Natural killer cell (primary cell): ENCODE measurements at regions not wholly inside any gene's neighbourhood (a gene's known extent, or its start where the extent isn't known, plus 50 kb on each side); places are given as distances from the start of the nearest gene placed in this dataset.

Experiments used
- ATAC-seq, 3 donors: fragments of 150-1000 bp in 2 of 3; fragments of 200-7000 bp in 1 of 3; cut with Tn5 transposase; 1 replicate in 1 of 3; 2 replicates in 2 of 3; pipeline ENCODE4 v1.10.0; 2021; ENCODE audit warnings: mild to moderate bottlenecking in 2 of 3, moderate library complexity in 2 of 3
- DNase-seq, 2 donors: peaks; one replicate each; pipeline versions ENCODE4 v3.0.0 to v3.0.0-alpha.2; 2013 to 2021; ENCODE audit warnings: mixed read lengths in 1 of 2
- H3K27ac ChIP-seq: one replicate; pipeline ENCODE4 v1.5.1; 2013; ENCODE audit warnings: mild to moderate bottlenecking, low read length
- H3K27me3 ChIP-seq: one replicate; pipeline ENCODE4 v1.6.1; 2013; ENCODE audit warnings: low read length; ENCODE audit not compliant: control insufficient read depth, insufficient read depth
- H3K36me3 ChIP-seq: one replicate; pipeline ENCODE4 v1.6.1; 2013; ENCODE audit warnings: low read length; ENCODE audit not compliant: control insufficient read depth, insufficient read depth
- H3K4me1 ChIP-seq: one replicate; pipeline ENCODE4 v1.6.1; 2013; ENCODE audit warnings: low read length; ENCODE audit not compliant: control insufficient read depth, insufficient read depth
- H3K4me3 ChIP-seq: one replicate; pipeline ENCODE4 v1.5.1; 2013; ENCODE audit warnings: low read length
- H3K9me3 ChIP-seq: one replicate; pipeline ENCODE4 v1.6.1; 2013; ENCODE audit warnings: low read length; ENCODE audit not compliant: control insufficient read depth, insufficient read depth
- H3K27ac Mint-ChIP-seq, 2 donors: one replicate each; pipeline ENCODE4 v1.8.0; 2022; ENCODE audit warnings: mild to moderate bottlenecking in 2 of 2, mixed read lengths in 2 of 2, moderate library complexity in 1 of 2
- H3K27me3 Mint-ChIP-seq, 2 donors: one replicate each; pipeline ENCODE4 v1.8.0; 2022; ENCODE audit warnings: low read depth in 2 of 2, mixed read lengths in 2 of 2
- H3K36me3 Mint-ChIP-seq: one replicate; pipeline ENCODE4 v1.8.0; 2022; ENCODE audit warnings: mixed read lengths
- H3K4me1 Mint-ChIP-seq, 2 donors: one replicate each; pipeline ENCODE4 v1.8.0; 2022; ENCODE audit warnings: mixed read lengths in 2 of 2
- H3K4me3 Mint-ChIP-seq: one replicate; pipeline ENCODE4 v1.8.0; 2022; ENCODE audit warnings: mild to moderate bottlenecking, moderate library complexity, mixed read lengths
- H3K9me3 Mint-ChIP-seq, 2 donors: one replicate each; pipeline ENCODE4 v1.8.0; 2022; ENCODE audit warnings: mixed read lengths in 2 of 2
- WGBS: methylation state at CpG from one replicate; pipeline ENCODE4 v1.1.7; 2013; ENCODE audit warnings: missing lambda C conversion rate; ENCODE audit not compliant: insufficient coverage; 5-methylcytosine and 5-hydroxymethylcytosine counted together
- intact Hi-C: fragments of 100-400 bp; cut with micrococcal nuclease; formaldehyde crosslinking; loops from one replicate; pipeline ENCODE4 v1.14.2; 2022
- TF ChIP-seq, protein P1 (sequence below): fragments of 200-600 bp; IDR thresholded peaks from one replicate; pipeline ENCODE4 v1.8.0; 2022; ENCODE audit warnings: antibody characterized with exemption

DNA sequence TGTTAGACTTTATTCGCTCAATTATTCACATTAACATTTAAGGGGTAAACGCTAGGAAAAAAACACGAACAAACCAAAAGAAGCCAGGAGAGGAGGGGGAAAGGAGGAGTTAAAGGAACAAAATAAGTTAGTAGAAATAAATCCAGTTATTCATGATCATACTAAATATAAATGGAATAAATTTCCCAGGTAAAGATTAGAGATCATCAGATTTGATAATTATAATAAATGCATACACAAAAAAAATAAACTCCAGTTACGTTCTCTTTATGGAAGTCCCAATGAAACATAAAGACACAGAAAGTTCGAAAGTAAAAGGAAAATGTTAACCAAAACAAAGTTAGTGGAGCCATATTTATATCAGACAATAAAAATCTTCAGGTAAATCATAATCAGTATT lies 568.7 kb upstream of the NOX3 start:
- H3K9me3 ChIP-seq: no peaks in the 10 kb centered on the region
- WGBS: no CpG with 5 or more reads among the region's 5 CpGs
- no peak for ATAC-seq
- no peak overlapping the region for H3K4me3 Mint-ChIP-seq
- no peak overlapping the region for H3K27ac ChIP-seq
- H3K27me3 ChIP-seq: no peaks in the 10 kb centered on the region
- intact Hi-C loops: no loop called here
- H3K9me3 Mint-ChIP-seq: peaks cover 13 to 21% of the 10 kb centered on the region in 2 donors
- no peaks in the 10 kb centered on the region for H3K36me3 ChIP-seq
- no peaks in the 10 kb centered on the region for H3K27me3 Mint-ChIP-seq
- peaks cover 0 to 5% of the 10 kb centered on the region in 2 donors for H3K4me1 Mint-ChIP-seq
- no peak overlapping the region for H3K4me3 ChIP-seq
- no peaks in the 10 kb centered on the region for H3K36me3 Mint-ChIP-seq
- no peak for DNase-seq
- no peaks in the 10 kb centered on the region for H3K4me1 ChIP-seq
- TF ChIP-seq, protein P1, sequence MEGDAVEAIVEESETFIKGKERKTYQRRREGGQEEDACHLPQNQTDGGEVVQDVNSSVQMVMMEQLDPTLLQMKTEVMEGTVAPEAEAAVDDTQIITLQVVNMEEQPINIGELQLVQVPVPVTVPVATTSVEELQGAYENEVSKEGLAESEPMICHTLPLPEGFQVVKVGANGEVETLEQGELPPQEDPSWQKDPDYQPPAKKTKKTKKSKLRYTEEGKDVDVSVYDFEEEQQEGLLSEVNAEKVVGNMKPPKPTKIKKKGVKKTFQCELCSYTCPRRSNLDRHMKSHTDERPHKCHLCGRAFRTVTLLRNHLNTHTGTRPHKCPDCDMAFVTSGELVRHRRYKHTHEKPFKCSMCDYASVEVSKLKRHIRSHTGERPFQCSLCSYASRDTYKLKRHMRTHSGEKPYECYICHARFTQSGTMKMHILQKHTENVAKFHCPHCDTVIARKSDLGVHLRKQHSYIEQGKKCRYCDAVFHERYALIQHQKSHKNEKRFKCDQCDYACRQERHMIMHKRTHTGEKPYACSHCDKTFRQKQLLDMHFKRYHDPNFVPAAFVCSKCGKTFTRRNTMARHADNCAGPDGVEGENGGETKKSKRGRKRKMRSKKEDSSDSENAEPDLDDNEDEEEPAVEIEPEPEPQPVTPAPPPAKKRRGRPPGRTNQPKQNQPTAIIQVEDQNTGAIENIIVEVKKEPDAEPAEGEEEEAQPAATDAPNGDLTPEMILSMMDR: no peak
- no peak overlapping the region for H3K27ac Mint-ChIP-seq

DNA sequence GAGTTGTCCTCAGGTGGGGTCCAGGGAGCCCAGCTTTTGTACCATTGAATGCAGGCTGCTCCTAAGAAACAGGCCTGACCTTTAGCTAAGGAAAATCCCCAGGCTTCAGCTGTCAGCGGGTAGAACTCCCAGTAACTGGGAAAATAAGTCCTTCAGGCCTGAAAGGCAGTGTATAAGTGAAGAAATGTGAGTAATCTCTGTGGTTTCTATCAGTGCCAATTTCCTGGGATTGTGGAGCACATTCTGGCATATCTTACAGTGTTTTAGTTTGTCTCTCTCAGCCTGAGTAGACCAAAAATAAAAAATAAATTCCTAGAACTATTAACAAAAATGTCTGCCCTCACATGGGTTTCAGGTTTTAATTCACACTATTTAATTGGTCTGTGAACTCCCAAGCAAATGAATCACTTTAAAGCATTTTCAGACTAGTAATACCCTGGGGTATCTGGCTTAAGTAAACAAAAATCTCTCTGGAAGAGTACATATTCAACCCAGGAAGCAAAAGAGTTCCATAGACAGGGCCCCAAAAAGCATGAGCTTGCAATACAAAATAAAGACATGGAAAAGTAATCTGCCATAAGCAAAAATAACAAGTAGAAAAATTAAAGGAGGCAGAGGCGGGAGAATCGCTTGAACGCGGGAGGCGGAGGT lies 566.2 kb upstream of the NOX3 start:
- no peaks in the 10 kb centered on the region for H3K36me3 Mint-ChIP-seq
- H3K27me3 ChIP-seq: no peaks in the 10 kb centered on the region
- H3K36me3 ChIP-seq: no peaks in the 10 kb centered on the region
- no peak overlapping the region for H3K27ac Mint-ChIP-seq
- ATAC-seq (no peak), DNase-seq (no peak)
- H3K4me3 Mint-ChIP-seq: no peak overlapping the region
- H3K27ac ChIP-seq: no peak overlapping the region
- 98% methylated on average over 6 of the region's 6 CpGs for WGBS
- H3K9me3 Mint-ChIP-seq: peaks cover 13 to 16% of the 10 kb centered on the region in 2 donors
- H3K4me1 Mint-ChIP-seq: no peaks in the 10 kb centered on the region
- H3K4me1 ChIP-seq: no peaks in the 10 kb centered on the region
- peaks cover under 1% of the 10 kb centered on the region for H3K9me3 ChIP-seq
- no peaks in the 10 kb centered on the region for H3K27me3 Mint-ChIP-seq
- TF ChIP-seq, protein P1: no peak
- intact Hi-C loops: no loop called here
- no peak overlapping the region for H3K4me3 ChIP-seq

DNA sequence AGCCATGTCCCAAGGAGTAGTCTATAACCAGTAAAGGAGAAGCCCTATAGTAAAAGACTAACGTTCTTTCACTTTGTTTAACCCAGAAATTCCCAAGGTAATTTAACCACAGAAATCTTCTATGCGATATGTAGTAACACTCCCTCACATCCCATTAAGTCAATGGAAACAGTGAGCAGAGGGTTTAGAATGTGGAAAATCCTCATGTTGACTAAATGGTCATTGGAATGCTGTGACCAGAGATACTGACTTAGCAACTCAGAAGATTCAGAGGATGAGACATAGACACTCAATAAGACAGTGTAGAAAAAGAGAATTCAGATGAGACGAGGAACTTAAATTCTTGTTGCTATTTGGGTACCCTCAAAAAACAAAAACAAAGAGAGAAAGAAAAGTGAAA lies 562.2 kb upstream of the NOX3 start:
- H3K4me1 ChIP-seq: no peaks in the 10 kb centered on the region
- peaks cover 3% of the 10 kb centered on the region for H3K9me3 ChIP-seq
- no peak overlapping the region for H3K27ac ChIP-seq
- no peak overlapping the region for H3K27ac Mint-ChIP-seq
- no peak for DNase-seq
- H3K4me3 Mint-ChIP-seq: no peak overlapping the region
- 85% methylated on average over 2 of the region's 3 CpGs for WGBS
- H3K27me3 ChIP-seq: no peaks in the 10 kb centered on the region
- no peaks in the 10 kb centered on the region for H3K27me3 Mint-ChIP-seq
- no peaks in the 10 kb centered on the region for H3K36me3 Mint-ChIP-seq
- no peaks in the 10 kb centered on the region for H3K36me3 ChIP-seq
- H3K4me1 Mint-ChIP-seq: no peaks in the 10 kb centered on the region
- peaks cover 0 to 6% of the 10 kb centered on the region in 2 donors for H3K9me3 Mint-ChIP-seq
- TF ChIP-seq, protein P1: no peak
- intact Hi-C loops: no loop called here
- ATAC-seq: no peak
- H3K4me3 ChIP-seq: no peak overlapping the region
